ENCODE measurements at regions not wholly inside any gene's neighbourhood (a gene's known extent, or its start where the extent isn't known, plus 50 kb on each side); places are given as distances from the start of the nearest gene placed in this dataset.

DNA sequence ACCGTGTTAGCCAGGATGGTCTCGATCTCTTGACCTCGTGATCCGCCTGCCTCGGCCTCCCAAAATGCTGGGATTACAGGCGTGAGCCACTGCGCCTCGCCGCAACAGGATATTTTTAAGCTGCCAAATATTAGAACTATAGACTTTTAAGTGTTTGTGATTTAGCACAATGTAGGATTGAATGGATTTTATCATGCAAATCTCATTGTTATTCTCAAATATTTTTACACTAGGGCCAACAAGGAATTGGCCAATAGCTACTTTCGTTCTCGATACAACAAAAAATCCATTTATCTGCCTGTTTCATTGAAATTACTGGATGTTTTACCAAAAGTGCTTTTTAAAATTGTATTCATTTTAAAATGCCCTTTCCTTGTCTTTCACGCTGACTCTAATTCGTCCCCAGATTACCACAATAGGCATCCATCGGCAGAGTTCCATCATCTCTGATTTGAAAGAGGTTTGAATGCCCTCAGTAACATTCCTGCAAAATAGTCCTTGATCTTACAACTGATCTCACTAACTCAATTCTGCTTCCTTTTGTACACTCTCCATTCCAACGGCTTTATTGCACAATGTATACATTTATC, 99.6 kb upstream of the ROBO2 start:
- DNase-seq: no peak

DNA sequence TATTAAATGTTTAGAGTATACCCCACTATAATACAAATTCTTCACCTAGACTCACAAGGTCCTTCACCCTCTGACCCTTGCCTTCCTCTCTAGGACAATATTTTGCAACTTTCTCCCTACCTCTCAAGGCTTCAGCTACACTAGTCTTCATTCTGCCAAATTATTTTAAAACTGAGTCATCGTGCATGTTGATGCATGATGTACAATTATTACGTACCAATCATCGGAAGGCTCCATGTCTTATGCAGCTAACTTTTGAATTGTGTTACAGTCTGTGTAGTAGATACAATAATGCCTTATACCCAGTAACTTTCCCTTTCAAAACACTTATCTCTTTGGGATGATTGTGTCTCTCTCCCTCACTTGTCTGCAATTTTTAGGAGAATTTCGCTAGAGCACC, 98.5 kb upstream of the ROBO2 start:
- DNase-seq: no peak

GRCh38 chr3:76942101-76942500, 97.8 kb upstream of the ROBO2 start:
- no peak for DNase-seq

GRCh38 chr3:76943058-76943457, 96.8 kb upstream of the ROBO2 start:
- no peak for DNase-seq

- DNase-seq: no peak
Observed at GRCh38 chr3:76943671-76944070, 96.2 kb upstream of the ROBO2 start.

- no peak for DNase-seq
Observed at GRCh38 chr3:76949033-76949432, 90.9 kb upstream of the ROBO2 start.

- DNase-seq: no peak
Observed at GRCh38 chr3:76949462-76949861, 90.4 kb upstream of the ROBO2 start.

GRCh38 chr3:76950590-76950989, 89.3 kb upstream of the ROBO2 start:
- no peak for DNase-seq

GRCh38 chr3:76954412-76954811, 85.5 kb upstream of the ROBO2 start:
- DNase-seq: no peak

GRCh38 chr3:76958274-76958673, 81.6 kb upstream of the ROBO2 start:
- no peak for DNase-seq

DNA sequence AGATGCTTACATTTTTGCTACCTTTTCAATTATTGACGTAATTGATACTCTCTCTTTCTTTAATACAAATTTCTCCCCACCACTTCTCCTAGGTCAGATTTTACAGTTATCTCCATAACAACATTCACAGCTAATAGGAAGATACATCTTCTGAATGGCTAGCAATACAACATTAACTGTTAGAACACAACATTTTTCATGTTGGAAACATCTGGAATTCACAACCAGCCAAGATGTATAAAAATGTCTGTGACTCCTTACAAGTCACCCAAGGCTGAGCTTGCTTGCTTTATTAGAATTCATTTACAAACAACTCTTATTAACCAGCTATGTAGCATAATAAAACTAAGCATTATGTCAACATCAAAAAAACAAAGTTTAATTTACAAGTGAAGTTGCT, 81.0 kb upstream of the ROBO2 start:
- no peak for DNase-seq

GRCh38 chr3:76961284-76961683, 78.6 kb upstream of the ROBO2 start:
- DNase-seq: no peak

DNA sequence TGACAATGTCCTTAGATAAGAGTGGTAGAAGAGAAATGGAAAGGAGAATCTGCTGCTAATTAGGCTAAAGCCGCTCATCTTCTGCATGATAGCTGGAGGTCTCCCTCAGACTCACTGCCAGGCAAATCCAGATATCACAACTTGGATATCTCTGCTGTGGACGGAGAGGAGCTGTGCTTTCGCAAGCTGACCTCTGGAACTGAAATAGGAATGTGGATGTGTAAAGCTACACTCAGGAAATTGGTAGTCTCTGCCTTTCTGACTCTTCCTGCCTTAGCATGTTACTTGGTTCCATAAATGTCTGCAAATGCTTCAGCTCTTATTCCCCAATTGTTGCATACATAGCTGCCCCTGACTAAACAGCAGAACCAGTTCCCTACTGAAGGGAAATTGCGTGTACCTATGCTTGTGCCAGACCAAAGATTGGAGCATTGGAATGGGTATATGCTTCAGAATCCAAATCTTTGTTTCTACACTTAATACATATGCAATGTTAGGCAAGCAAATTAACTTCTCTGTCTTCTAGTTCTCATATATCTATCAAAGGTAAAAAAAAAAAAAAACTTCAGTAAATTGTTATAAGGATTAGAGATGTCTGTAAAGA, 74.7 kb upstream of the ROBO2 start:
- DNase-seq: no peak

DNA sequence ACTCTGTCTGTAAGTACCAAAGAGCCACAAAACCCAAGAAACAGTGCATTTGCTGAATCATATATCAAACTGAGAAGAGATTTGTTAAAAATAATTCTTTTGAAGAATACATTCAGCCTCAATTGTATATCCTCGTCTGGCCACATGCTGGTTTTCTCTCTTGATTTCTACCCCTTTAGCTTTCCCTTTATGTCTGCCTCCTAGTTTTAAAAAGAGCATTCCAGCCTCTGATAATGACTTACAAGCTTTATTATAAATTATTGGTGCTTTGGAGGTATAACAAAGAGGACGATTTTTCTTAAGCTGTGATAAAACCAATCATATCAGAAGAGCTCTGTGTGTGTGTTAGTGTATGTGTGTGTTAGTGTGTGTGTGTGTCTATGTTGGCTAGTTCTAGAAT, 70.4 kb upstream of the ROBO2 start:
- no peak for DNase-seq

- no peak for DNase-seq
Observed at GRCh38 chr3:76969996-76970615, 69.8 kb upstream of the ROBO2 start.

- no peak for DNase-seq
Observed at GRCh38 chr3:76972624-76973296, 67.1 kb upstream of the ROBO2 start.

- no peak for DNase-seq
Observed at GRCh38 chr3:76976996-76977395, 62.9 kb upstream of the ROBO2 start.

DNA sequence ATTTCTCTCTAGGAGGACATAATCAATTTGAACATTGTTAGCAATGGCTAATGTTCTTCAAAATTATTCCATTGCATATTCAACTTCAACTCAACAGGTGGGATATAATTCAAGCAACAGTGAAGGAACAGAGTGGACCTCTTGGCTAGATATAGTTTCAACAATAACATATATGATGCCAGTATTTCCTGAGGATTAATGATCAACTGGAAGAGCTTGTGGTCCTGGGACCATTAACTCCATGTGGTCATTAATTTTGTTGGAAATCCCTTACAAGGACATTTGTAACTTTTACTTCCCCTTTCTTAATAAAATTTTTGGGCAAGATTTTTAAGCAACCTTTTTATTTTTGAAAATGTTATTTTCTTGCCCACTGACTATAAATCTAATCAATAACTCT, 54.3 kb upstream of the ROBO2 start:
- no peak for DNase-seq

DNA sequence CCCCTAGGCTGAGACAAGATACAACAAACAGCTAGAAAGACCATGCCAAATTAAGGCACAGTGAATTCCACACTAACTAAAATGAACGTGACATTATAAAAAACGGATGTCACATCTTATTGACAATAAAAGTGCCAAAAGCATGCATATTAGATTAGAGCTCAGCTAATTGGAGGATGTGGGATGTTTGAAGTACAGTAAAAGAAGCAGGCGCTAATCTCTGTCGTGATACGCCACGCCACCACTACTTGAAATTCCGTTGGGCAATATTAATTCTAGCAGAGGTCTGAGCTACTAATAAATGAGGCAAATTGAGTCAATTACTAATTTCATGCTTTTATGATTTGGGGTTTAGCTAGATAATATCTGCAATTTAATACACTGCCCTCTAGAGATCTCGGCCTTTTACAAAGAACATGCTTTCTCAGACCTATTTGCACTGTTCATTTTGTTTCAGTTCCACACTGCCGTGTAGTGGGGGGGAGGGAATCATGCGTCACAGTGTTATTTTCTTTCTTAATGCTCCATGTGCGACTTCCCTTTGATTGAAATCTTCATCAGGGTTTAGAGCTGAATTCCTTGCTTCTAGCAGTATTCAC, 52.9 kb upstream of the ROBO2 start:
- no peak for DNase-seq

Data from inflammatory macrophage treated with lipopolysaccharide for 4 hours (primary cell).